H1 (cell line): ENCODE measurements at regions not wholly inside any gene's neighbourhood (a gene's known extent, or its start where the extent isn't known, plus 50 kb on each side); places are given as distances from the start of the nearest gene placed in this dataset.

Source experiments
- CTCF ChIA-PET: fragments of 300-600 bp; sonication (Branson Sonifier 250); formaldehyde crosslinking; loops from one replicate; lab custom pipeline; 2021; ENCODE audit not compliant: partially characterized antibody; lab: Charles Lee
- POLR2A ChIA-PET: fragments of 300-600 bp; sonication (Branson Sonifier 250); formaldehyde crosslinking; loops from one replicate; lab custom pipeline; 2021; ENCODE audit warnings: inconsistent platforms; ENCODE audit not compliant: partially characterized antibody; lab: Charles Lee
- DNase-seq, 2 experiments: peaks; one replicate each; pipeline versions ENCODE4 v3.0.0 to v3.0.0-alpha.2; 2010 to 2022; ENCODE audit warnings: low spot score in 2 of 2, low read depth in 1 of 2, mixed read lengths in 1 of 2
- FAIRE-seq: peaks from 2 replicates; lab custom pipeline; 2011; peaks lifted over from hg19 to GRCh38; lab: Jason Lieb, UNC
- H2AFZ ChIP-seq: 2 replicates; pipeline ENCODE4 v1.8.1; 2012; ENCODE audit warnings: low read length, inconsistent platforms
- H2AK5ac ChIP-seq: 2 replicates; pipeline ENCODE4 v1.6.1; 2013; ENCODE audit warnings: low read depth, low read length
- H2BK120ac ChIP-seq: replicated peaks from 2 replicates; pipeline ENCODE3; 2013; ENCODE audit warnings: low read depth, low read length, inconsistent platforms
- H2BK12ac ChIP-seq: 2 replicates; pipeline ENCODE4 v1.6.1; 2013; ENCODE audit warnings: low read depth, low read length
- H2BK15ac ChIP-seq: 2 replicates; pipeline ENCODE4 v1.6.1; 2013; ENCODE audit warnings: low read length
- H2BK20ac ChIP-seq: 2 replicates; pipeline ENCODE4 v1.6.1; 2013; ENCODE audit warnings: low read length
- H2BK5ac ChIP-seq: 2 replicates; pipeline ENCODE4 v1.6.1; 2013; ENCODE audit warnings: low read depth, low read length
- H3K14ac ChIP-seq: 2 replicates; pipeline ENCODE4 v1.6.1; 2013; ENCODE audit warnings: inconsistent platforms; ENCODE audit not compliant: insufficient read length
- H3K18ac ChIP-seq: 2 replicates; pipeline ENCODE4 v1.6.1; 2013; ENCODE audit warnings: low read length; ENCODE audit errors: extremely low read depth
- H3K23ac ChIP-seq: 2 replicates; pipeline ENCODE4 v1.6.1; 2013; ENCODE audit warnings: inconsistent platforms; ENCODE audit not compliant: insufficient read length
- H3K23me2 ChIP-seq: 2 replicates; pipeline ENCODE4 v1.6.1; 2013; ENCODE audit warnings: low read depth, low read length
- H3K27ac ChIP-seq: 2 replicates; pipeline ENCODE4 v1.6.1; 2011; ENCODE audit warnings: low read depth, low read length, inconsistent platforms
- H3K27me3 ChIP-seq, 4 experiments: replicated peaks in 1 of 4; 1 replicate in 1 of 4; 2 replicates in 3 of 4; pipeline versions ENCODE4 v1.6.1 to v1.8.1; 2011 to 2013; ENCODE audit warnings: low read length in 3 of 4, mild to moderate bottlenecking in 3 of 4, inconsistent platforms in 2 of 4, mixed read lengths in 2 of 4, moderate library complexity in 1 of 4; ENCODE audit not compliant: control insufficient read depth in 3 of 4, insufficient read depth in 3 of 4; ENCODE audit errors: extremely low read depth in 1 of 4
- H3K36me3 ChIP-seq, 4 experiments: 2 replicates each; pipeline versions ENCODE4 v1.6.1 to v1.8.1; 2011 to 2013; ENCODE audit warnings: mild to moderate bottlenecking in 4 of 4, low read length in 3 of 4, moderate library complexity in 2 of 4, control low read depth in 1 of 4, inconsistent platforms in 1 of 4; ENCODE audit not compliant: insufficient read depth in 4 of 4, control insufficient read depth in 2 of 4
- H3K4ac ChIP-seq: replicated peaks from 2 replicates; pipeline ENCODE3; 2013; ENCODE audit warnings: low read length, low read depth, mixed read lengths, inconsistent platforms; ENCODE audit not compliant: insufficient read length
- H3K4me1 ChIP-seq, 4 experiments: replicated peaks in 1 of 4; 1 replicate in 1 of 4; 2 replicates in 3 of 4; pipeline versions ENCODE4 v1.6.1 to v1.8.1; 2011 to 2013; ENCODE audit warnings: low read length in 3 of 4, inconsistent platforms in 2 of 4, mixed read lengths in 1 of 4; ENCODE audit not compliant: insufficient read depth in 4 of 4, control insufficient read depth in 3 of 4
- H3K4me2 ChIP-seq, 2 experiments: 2 replicates each; pipeline versions ENCODE4 v1.6.1 to v1.8.1; 2011 to 2013; ENCODE audit warnings: low read depth in 2 of 2, low read length in 2 of 2, control low read depth in 1 of 2, inconsistent platforms in 1 of 2, mild to moderate bottlenecking in 1 of 2; ENCODE audit not compliant: insufficient read depth in 1 of 2
- H3K4me3 ChIP-seq, 4 experiments: fragments of 200-600, 300-600 bp in 1 of 4; sonication (generic), shearing (Covaris generic), sonication (Bioruptor Twin) in 1 of 4; 2 replicates each; pipeline versions ENCODE4 v1.5.1 to v1.8.1; 2011 to 2016; ENCODE audit warnings: low read length in 4 of 4, low read depth in 3 of 4, control low read depth in 2 of 4, inconsistent platforms in 2 of 4, mild to moderate bottlenecking in 2 of 4, mixed read lengths in 1 of 4, moderate library complexity in 1 of 4; ENCODE audit not compliant: insufficient read depth in 2 of 4; ENCODE audit errors: extremely low read depth in 1 of 4
- H3K56ac ChIP-seq: replicated peaks from 2 replicates; pipeline ENCODE3; 2013; ENCODE audit warnings: low read depth, mild to moderate bottlenecking, mixed read lengths, low read length, inconsistent platforms; ENCODE audit not compliant: insufficient read length
- H3K79me1 ChIP-seq: 2 replicates; pipeline ENCODE4 v1.6.1; 2013; ENCODE audit warnings: low read depth, low read length, control low read depth
- H3K79me2 ChIP-seq, 2 experiments: 2 replicates each; pipeline versions ENCODE4 v1.6.1 to v1.8.1; 2012 to 2013; ENCODE audit warnings: low read length in 2 of 2, mild to moderate bottlenecking in 2 of 2, inconsistent platforms in 1 of 2; ENCODE audit not compliant: insufficient read depth in 2 of 2, control insufficient read depth in 1 of 2
- H3K9ac ChIP-seq, 4 experiments: replicated peaks in 1 of 4; 1 replicate in 1 of 4; 2 replicates in 3 of 4; pipeline versions ENCODE4 v1.6.1 to v1.8.1; 2011 to 2013; ENCODE audit warnings: low read depth in 3 of 4, low read length in 3 of 4, control low read depth in 2 of 4, mild to moderate bottlenecking in 2 of 4, moderate library complexity in 2 of 4, inconsistent platforms in 1 of 4; ENCODE audit errors: extremely low read depth in 1 of 4
- H3K9me3 ChIP-seq, 2 experiments: 2 replicates each; pipeline versions ENCODE4 v1.6.1 to v1.8.1; 2012 to 2013; ENCODE audit warnings: mild to moderate bottlenecking in 2 of 2, moderate library complexity in 2 of 2, control low read depth in 1 of 2, inconsistent platforms in 1 of 2, low read depth in 1 of 2, low read length in 1 of 2, mixed read lengths in 1 of 2; ENCODE audit not compliant: insufficient read depth in 2 of 2
- H4K20me1 ChIP-seq, 2 experiments: replicated peaks in 1 of 2; 2 replicates each; pipeline versions ENCODE3 to v1.8.1; 2011 to 2013; ENCODE audit warnings: inconsistent platforms in 2 of 2, low read length in 2 of 2, mild to moderate bottlenecking in 1 of 2; ENCODE audit not compliant: insufficient read depth in 2 of 2, control insufficient read depth in 1 of 2
- H4K5ac ChIP-seq: 2 replicates; pipeline ENCODE4 v1.6.1; 2013; ENCODE audit warnings: low read length, low read depth, mixed read lengths, inconsistent platforms; ENCODE audit not compliant: insufficient read length
- H4K8ac ChIP-seq: 2 replicates; pipeline ENCODE4 v1.8.0; 2013; ENCODE audit warnings: mild to moderate bottlenecking, moderate library complexity, low read length, inconsistent platforms; ENCODE audit not compliant: insufficient read depth; ENCODE audit errors: extremely low read depth
- H4K91ac ChIP-seq: replicated peaks from 2 replicates; pipeline ENCODE3; 2013; ENCODE audit warnings: low read length, mixed read lengths, inconsistent platforms; ENCODE audit not compliant: insufficient read length
- E2F6 ChIP-seq: IDR thresholded peaks from 2 replicates; pipeline ENCODE4 v1.6.1; 2012; ENCODE audit warnings: inconsistent platforms
- SRF ChIP-seq: IDR thresholded peaks from 2 replicates; pipeline ENCODE4 v1.6.1; 2011; ENCODE audit warnings: mild to moderate bottlenecking, low read depth, low read length, moderate library complexity
- TAF1 ChIP-seq: IDR thresholded peaks from 2 replicates; pipeline ENCODE4 v1.6.1; 2011; ENCODE audit warnings: mild to moderate bottlenecking, low read depth, low read length
- TAF7 ChIP-seq: optimal IDR thresholded peaks from 2 replicates; pipeline ENCODE3; 2011; ENCODE audit warnings: low read depth, mild to moderate bottlenecking, inconsistent platforms, low read length, moderate library complexity, borderline replicate concordance
- TBP ChIP-seq: IDR thresholded peaks from 2 replicates; pipeline ENCODE4 v1.6.1; 2011; ENCODE audit warnings: low read depth, low read length, improper control_type of control experiment
- TEAD4 ChIP-seq: IDR thresholded peaks from 2 replicates; pipeline ENCODE4 v1.6.1; 2012; ENCODE audit warnings: low read depth, low read length, inconsistent platforms, mixed read lengths
- YY1 ChIP-seq: IDR thresholded peaks from 2 replicates; pipeline ENCODE4 v1.6.1; 2011; ENCODE audit warnings: low read depth, mild to moderate bottlenecking, low read length
- WGBS, 2 experiments: shearing (Covaris generic) in 1 of 2; methylation state at CpG; one replicate each; pipeline versions ENCODE4 v1.1.6 to v1.1.7; 2013 to 2015; ENCODE audit warnings: low lambda C conversion rate in 2 of 2, mixed read lengths in 2 of 2, inconsistent platforms in 1 of 2, low coverage in 1 of 2, missing lambda C conversion rate in 1 of 2; ENCODE audit not compliant: insufficient replicate concordance in 2 of 2, insufficient coverage in 1 of 2, insufficient read length in 1 of 2; ENCODE audit errors: extremely low coverage in 1 of 2, missing lambda C conversion rate in 1 of 2; 5-methylcytosine and 5-hydroxymethylcytosine counted together

GRCh38 chr10:8719971-8720370 lies 665.5 kb downstream of the GATA3 start:
- H4K20me1 ChIP-seq, result no peaks in the 10 kb centered on the region
- H3K23me2 ChIP-seq, result no peaks in the 10 kb centered on the region
- DNase-seq (no peak), FAIRE-seq (no peak)
- peak overlapping the region; percentile 33 for H4K91ac ChIP-seq
- H3K9ac ChIP-seq, result no peak overlapping the region
- H2BK12ac ChIP-seq, result peak overlapping the region; percentile 35; the same call in 1 of the 2 replicates
- no peak overlapping the region for H4K5ac ChIP-seq
- no peaks in the 10 kb centered on the region for H3K36me3 ChIP-seq
- no peaks in the 10 kb centered on the region for H3K9me3 ChIP-seq
- no peak overlapping the region for H3K4me3 ChIP-seq
- POLR2A ChIA-PET, result no interaction called here
- H3K27me3 ChIP-seq, result no peaks in the 10 kb centered on the region
- no peak overlapping the region for H2AFZ ChIP-seq
- no peaks in the 10 kb centered on the region for H3K79me2 ChIP-seq
- H3K27ac ChIP-seq, result no peak overlapping the region
- H3K4me2 ChIP-seq, result no peak overlapping the region
- no peak overlapping the region for H3K23ac ChIP-seq
- H3K79me1 ChIP-seq, result no peaks in the 10 kb centered on the region
- H2BK120ac ChIP-seq, result no peak overlapping the region
- no peak overlapping the region for H2BK20ac ChIP-seq
- TF ChIP-seq TAF7 (no peak), TBP (no peak), TEAD4 (no peak), SRF (no peak), YY1 (peak; percentile 59; the same call in 1 of the 2 replicates), TAF1 (no peak), E2F6 (no peak)
- H2BK5ac ChIP-seq, result no peak overlapping the region
- no peak overlapping the region for H2BK15ac ChIP-seq
- no peak overlapping the region for H3K56ac ChIP-seq
- H4K8ac ChIP-seq, result no peak overlapping the region; the same call in 1 of the 2 replicates
- no peak overlapping the region for H3K18ac ChIP-seq
- CTCF ChIA-PET, result interaction anchor here (0.6 kb wide), 1 partner anchor 41 kb away, joined by 3 read pairs; no protein-coding TSS in a partner anchor
- H3K4me1 ChIP-seq, result peaks cover 0 to 5% (median 0%) of the 10 kb centered on the region in 4 experiments; a peak in 2 of 7 replicates
- H3K14ac ChIP-seq, result no peak overlapping the region
- H2AK5ac ChIP-seq, result no peak overlapping the region
- no peak overlapping the region for H3K4ac ChIP-seq
- 83% methylated on average over 4 of the region's 4 CpGs; no CpG with 5 or more reads in 1 of the 2 experiments for WGBS, 2 experiments
